LNCaP clone FGC (cell line): ENCODE measurements at regions not wholly inside any gene's neighbourhood (a gene's known extent, or its start where the extent isn't known, plus 50 kb on each side); places are given as distances from the start of the nearest gene placed in this dataset.
"Not testable (repeated sequence)": the region's sequence is repeated elsewhere in the genome, so short reads cannot be mapped to it uniquely, and the experiment has no call there.

Experiments
- DNase-seq: peaks from one replicate; pipeline ENCODE4 v3.0.0-alpha.2; 2011; ENCODE audit warnings: low read depth
- H3K4me3 ChIP-seq: 2 replicates; pipeline ENCODE4 v1.5.1; 2011; ENCODE audit warnings: mild to moderate bottlenecking, low read depth, low read length, control low read depth
- TF ChIP-seq, protein P1 (sequence below): IDR thresholded peaks from 2 replicates; pipeline ENCODE4 v1.5.1; 2012; ENCODE audit warnings: mild to moderate bottlenecking; ENCODE audit not compliant: control insufficient read depth, insufficient read depth; ENCODE audit errors: extremely low read depth

DNA sequence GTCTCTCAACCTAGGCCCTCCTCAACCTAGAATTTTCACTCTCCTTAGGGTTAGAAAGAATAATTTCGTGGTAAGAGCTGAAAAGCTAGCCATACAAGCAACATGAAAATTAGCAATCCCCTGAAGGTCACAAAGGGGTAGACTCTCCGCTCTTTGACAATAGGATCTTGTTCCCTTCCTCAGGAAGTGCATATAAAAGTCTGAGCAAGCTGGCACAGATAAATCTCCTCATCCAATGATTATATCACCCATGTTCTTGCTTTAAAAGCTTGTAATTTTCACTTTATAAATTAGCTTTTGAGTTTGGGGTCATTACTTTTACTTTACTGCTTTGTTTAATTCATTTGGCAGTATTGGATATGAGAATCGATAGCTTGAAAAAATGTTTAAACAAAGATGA is 852.3 kb upstream of the CRIM1 start:
- TF ChIP-seq, protein P1, sequence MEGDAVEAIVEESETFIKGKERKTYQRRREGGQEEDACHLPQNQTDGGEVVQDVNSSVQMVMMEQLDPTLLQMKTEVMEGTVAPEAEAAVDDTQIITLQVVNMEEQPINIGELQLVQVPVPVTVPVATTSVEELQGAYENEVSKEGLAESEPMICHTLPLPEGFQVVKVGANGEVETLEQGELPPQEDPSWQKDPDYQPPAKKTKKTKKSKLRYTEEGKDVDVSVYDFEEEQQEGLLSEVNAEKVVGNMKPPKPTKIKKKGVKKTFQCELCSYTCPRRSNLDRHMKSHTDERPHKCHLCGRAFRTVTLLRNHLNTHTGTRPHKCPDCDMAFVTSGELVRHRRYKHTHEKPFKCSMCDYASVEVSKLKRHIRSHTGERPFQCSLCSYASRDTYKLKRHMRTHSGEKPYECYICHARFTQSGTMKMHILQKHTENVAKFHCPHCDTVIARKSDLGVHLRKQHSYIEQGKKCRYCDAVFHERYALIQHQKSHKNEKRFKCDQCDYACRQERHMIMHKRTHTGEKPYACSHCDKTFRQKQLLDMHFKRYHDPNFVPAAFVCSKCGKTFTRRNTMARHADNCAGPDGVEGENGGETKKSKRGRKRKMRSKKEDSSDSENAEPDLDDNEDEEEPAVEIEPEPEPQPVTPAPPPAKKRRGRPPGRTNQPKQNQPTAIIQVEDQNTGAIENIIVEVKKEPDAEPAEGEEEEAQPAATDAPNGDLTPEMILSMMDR = no peak
- no peak for DNase-seq
- no peak overlapping the region for H3K4me3 ChIP-seq

DNA sequence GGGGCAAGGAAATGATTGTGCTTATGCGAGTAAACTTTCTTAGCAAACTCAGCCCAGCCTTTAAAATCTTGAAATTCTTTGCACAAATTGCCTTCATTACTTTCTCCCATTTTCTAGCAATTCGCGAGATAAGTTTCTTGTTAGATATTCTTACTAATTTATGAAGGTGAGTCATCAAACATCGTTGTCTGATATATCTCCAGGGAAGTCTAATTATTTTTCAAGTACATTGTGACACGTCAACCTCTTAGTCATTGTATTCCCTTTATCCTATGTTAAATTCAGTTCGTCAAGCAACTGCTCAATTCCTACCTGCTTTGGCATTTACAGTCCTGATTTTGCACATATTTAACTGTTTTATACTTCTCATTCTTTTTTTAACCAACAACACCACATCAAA is 854.5 kb upstream of the CRIM1 start:
- DNase-seq = no peak
- H3K4me3 ChIP-seq = no peak overlapping the region
- TF ChIP-seq, protein P1 = no peak

DNA sequence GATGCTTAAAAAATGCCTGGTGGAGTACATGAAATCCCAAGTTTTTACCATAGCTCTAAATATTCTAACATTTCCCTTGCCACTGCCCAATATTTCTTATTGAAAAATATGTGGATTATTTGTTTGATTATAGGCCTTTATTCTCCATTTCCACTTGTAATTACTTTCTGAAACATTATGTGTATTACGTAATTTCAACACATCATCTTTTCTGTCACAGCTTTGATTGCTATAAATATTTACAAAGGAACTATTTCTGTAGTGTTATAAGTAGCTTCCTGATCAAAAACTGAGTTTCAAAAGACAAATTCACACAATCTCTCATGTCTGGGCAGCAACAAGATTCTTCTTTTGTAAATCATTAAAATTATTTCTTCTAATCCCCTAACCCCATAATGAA is 859.6 kb upstream of the CRIM1 start:
- H3K4me3 ChIP-seq = no peak overlapping the region
- TF ChIP-seq, protein P1 = no peak
- no peak for DNase-seq

DNA sequence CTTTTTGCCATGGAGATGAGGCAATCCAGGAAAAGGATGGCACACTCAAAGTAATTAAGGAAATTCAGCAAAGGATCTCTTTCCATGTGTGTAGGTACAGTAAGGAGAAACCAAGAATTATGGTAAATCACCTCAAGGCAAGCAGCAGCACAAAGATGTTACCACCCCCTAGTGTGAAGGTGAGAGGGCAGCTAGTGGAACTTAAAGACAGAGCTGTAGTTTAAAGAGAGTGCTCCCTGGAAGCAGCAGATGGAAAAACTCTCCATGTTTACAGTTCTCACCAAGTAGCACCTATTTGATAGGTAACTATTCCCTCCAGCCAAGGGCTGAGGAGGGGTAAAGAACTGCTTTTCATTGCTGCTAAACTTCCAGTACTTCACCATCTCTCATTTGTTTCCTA is 860.4 kb upstream of the CRIM1 start:
- TF ChIP-seq, protein P1 = no peak
- H3K4me3 ChIP-seq = no peak overlapping the region
- no peak for DNase-seq

DNA sequence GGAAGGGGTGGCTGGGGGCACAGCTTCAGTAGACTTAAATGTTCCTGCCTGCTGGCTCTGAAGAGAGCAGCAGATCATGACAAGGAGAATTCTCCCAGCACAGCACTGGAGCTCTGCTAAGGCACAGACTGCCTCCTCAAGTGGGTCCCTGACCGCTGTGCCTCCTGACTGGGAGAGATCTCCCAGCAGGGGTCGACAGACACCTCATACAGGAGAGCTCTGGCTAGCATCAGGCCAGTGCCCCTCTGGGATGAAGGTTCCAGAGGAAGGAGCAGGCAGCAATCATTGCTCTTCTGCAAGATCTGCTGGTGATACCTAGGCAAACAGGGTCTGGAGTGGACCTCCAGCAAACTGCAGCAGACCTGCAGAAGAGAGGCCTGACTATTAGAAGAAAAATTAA is 877.5 kb upstream of the CRIM1 start:
- not testable (repeated sequence) for H3K4me3 ChIP-seq, DNase-seq

DNA sequence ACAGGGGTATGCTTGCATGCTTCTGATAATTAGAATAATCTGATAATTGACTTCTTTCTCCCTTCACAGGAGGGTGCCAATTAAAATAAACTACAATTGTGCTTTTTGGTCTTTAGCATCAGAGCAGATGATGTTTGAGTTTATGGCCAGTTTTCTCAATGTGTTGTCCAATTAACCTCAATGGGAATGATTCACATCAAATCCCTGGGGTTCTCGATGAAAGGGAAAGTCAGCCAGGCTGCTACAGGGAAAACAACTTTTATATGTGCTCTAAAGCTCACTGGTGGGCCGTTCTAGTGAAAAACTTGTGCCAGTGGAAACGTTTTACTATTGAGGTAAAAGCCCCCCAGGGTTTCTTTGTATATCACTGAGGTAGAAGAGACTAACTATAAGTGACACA is 887.3 kb upstream of the CRIM1 start:
- TF ChIP-seq, protein P1 = no peak
- no peak for DNase-seq
- H3K4me3 ChIP-seq = no peak overlapping the region

DNA sequence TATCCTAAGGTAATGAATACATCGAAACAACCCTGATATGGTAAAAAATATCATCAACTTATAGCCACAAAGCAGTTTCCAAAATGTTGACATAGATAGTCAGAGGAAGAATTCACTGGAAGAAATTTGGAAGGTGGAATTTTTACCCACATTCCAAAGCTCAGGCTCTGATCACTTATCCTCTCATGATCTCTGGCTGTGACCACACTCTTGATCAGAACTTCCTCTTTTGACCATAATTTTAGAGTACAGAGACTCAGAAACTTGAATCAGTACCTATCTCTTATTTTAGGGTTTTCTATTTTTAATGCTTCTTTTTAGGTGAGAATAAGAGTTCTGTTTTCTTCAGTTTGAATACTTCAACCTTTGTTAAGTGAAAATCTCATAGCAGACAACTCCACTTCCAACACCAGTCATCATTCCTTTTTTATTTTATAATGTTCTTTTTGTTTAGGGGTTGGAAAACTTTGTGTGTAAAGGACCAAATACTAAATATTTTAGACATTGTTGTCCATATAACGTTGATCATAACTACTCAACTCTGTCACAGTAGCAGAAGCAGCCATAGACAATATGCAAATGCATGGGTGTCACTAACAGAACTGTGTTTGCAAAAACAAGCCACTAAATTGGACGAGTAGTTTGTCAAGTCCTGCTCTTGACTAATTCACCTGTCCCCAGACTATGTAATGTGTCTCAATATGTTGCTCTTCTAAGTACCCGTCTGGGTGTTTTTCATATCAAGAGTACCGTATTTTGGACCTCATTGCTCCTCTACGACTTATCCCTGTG is 891.6 kb upstream of the CRIM1 start:
- no peak overlapping the region for H3K4me3 ChIP-seq
- DNase-seq = no peak
- TF ChIP-seq, protein P1 = no peak
